ENCODE measurements at regions not wholly inside any gene's neighbourhood (a gene's known extent, or its start where the extent isn't known, plus 50 kb on each side); places are given as distances from the start of the nearest gene placed in this dataset.

GRCh38 chr3:111480091-111480490, 61.9 kb upstream of the CD96 start:
- DNase-seq, result no peak

GRCh38 chr3:111481551-111481950, 60.4 kb upstream of the CD96 start:
- DNase-seq, result no peak

DNA sequence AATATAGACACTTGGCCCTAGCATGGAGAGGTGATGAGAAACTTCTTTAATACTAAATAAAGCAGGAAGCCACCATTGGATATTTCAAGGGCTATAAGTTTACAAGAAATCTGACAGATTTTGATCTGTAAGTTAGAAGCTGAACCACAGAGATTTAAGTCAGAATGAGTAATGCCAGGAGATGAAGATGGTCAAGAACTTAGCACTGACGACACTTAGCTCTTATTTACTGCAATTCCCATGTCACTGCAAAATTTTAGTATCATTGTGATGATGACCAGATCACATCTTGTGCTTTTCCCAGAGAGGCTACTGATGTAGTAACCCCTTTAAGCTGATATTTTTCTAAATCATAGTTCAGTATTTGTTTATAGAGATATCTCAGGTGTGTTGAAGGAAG, 59.4 kb upstream of the CD96 start:
- no peak for DNase-seq

DNA sequence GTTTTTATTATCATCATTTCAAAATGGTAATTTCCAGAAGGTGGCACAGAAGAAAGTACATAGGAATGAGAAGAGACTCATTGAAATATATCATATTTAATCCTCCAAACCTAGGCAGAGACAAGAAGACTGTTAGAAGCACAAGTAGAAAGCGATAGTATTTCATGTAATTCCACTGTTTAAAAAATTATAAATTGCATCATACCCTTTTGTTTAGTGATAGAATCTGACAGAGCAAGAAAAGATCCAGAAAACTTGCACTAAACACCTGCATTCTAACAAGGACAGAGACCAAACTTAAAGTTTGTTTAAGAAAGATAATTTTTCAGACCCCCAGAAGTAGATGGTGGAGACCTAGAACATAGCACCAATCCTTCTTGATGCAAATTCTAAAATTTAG, 56.9 kb upstream of the CD96 start:
- no peak for DNase-seq

Measured in T-helper 2 cell (primary cell).